Stimulated activated CD4-positive, alpha-beta T cell treated with anti-CD3 and anti-CD28 coated beads, Interleukin-12 subunit alpha, Interleukin-12 subunit beta, amount 100 ng/mL, for 4 hours (primary cell): ENCODE measurements at regions not wholly inside any gene's neighbourhood (a gene's known extent, or its start where the extent isn't known, plus 50 kb on each side); places are given as distances from the start of the nearest gene placed in this dataset.

Source experiments
- DNase-seq: peaks from one replicate; pipeline ENCODE4 v3.0.0-alpha.2; 2020

- no peak for DNase-seq
Observed at GRCh38 chr10:128222332-128222849, 96.2 kb upstream of the MKI67 start.

- no peak for DNase-seq
Observed at GRCh38 chr10:128230401-128230800, 104.2 kb upstream of the MKI67 start.

GRCh38 chr10:128233422-128233821 lies 107.2 kb upstream of the MKI67 start:
- DNase-seq: no peak

- DNase-seq: no peak
Observed at GRCh38 chr10:128237710-128238109, 111.5 kb upstream of the MKI67 start.

- DNase-seq: no peak
Observed at GRCh38 chr10:128241023-128241422, 114.8 kb upstream of the MKI67 start.

- DNase-seq: no peak
Observed at GRCh38 chr10:128242641-128243040, 116.4 kb upstream of the MKI67 start.

- DNase-seq: no peak
Observed at GRCh38 chr10:128245026-128245425, 118.8 kb upstream of the MKI67 start.

GRCh38 chr10:128247576-128247975 lies 121.4 kb upstream of the MKI67 start:
- DNase-seq: no peak

- no peak for DNase-seq
Observed at GRCh38 chr10:128254476-128254875, 128.3 kb upstream of the MKI67 start.

GRCh38 chr10:128257428-128257827 lies 131.2 kb upstream of the MKI67 start:
- DNase-seq: no peak

- DNase-seq: no peak
Observed at GRCh38 chr10:128258421-128258976, 132.3 kb upstream of the MKI67 start.

- peak; percentile 27 for DNase-seq
Observed at GRCh38 chr10:128263891-128264688, 137.9 kb upstream of the MKI67 start.

- DNase-seq: no peak
Observed at GRCh38 chr10:128265596-128265995, 139.4 kb upstream of the MKI67 start.

GRCh38 chr10:128267581-128267980 lies 141.4 kb upstream of the MKI67 start:
- DNase-seq: no peak

- no peak for DNase-seq
Observed at GRCh38 chr10:128268015-128268722, 141.9 kb upstream of the MKI67 start.

GRCh38 chr10:128274938-128275337 lies 148.7 kb upstream of the MKI67 start:
- DNase-seq: no peak

- no peak for DNase-seq
Observed at GRCh38 chr10:128275388-128276177, 149.4 kb upstream of the MKI67 start.

GRCh38 chr10:128277267-128277840 lies 151.1 kb upstream of the MKI67 start:
- no peak for DNase-seq

GRCh38 chr10:128278362-128278761 lies 152.1 kb upstream of the MKI67 start:
- no peak for DNase-seq

- DNase-seq: no peak
Observed at GRCh38 chr10:128280271-128280670, 154.0 kb upstream of the MKI67 start.

GRCh38 chr10:128281343-128281742 lies 155.1 kb upstream of the MKI67 start:
- no peak for DNase-seq

- DNase-seq: no peak
Observed at GRCh38 chr10:128281861-128282260, 155.6 kb upstream of the MKI67 start.
